HG03457 (cell line): ENCODE measurements at regions not wholly inside any gene's neighbourhood (a gene's known extent, or its start where the extent isn't known, plus 50 kb on each side); places are given as distances from the start of the nearest gene placed in this dataset.

Experiments
- ATAC-seq: cut with Tn5 transposase; IDR thresholded peaks from one replicate; pipeline ENCODE4 v1.9.1; 2021; ENCODE audit warnings: moderate number of reproducible peaks; ENCODE audit not compliant: unreplicated experiment

DNA sequence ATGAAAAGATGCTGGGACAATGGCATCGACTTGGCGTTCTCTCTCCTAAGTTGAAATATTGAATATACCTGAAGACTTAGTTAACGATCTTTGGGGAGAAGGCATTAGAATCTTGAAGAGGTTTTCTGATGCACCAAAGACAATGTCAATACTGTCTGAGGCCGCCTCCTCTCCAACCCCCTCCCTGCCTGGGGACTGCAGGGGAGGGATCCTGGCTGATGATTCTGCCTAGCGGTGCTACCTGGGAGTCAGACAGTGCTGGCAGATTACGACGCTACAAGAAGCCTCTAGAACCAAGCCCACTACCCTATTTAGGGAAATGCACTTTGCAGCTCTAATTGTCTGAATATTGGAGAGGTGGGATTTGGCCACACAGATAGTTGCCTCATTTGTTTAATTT is 145.6 kb upstream of the HABP2 start:
- ATAC-seq, result no peak

DNA sequence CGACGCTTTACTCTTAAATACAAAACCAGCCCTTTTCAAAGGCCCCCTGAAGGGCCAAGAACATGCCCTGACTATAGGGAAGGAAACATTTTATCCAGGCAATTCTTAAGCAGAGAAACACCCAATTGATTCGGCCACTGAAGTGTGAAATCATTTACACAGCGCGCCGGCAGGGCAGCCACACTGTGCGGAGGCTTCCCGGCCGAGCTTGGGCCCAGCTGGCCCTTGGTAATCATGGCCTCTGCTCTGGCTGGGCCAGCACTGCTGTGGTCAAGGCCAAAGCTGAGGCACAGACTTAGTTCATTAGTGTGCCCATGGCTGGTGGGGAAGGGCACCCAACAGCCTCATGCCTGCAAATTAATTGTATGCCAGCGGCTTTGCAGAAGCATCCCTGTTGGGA is 143.7 kb upstream of the HABP2 start:
- no peak for ATAC-seq

DNA sequence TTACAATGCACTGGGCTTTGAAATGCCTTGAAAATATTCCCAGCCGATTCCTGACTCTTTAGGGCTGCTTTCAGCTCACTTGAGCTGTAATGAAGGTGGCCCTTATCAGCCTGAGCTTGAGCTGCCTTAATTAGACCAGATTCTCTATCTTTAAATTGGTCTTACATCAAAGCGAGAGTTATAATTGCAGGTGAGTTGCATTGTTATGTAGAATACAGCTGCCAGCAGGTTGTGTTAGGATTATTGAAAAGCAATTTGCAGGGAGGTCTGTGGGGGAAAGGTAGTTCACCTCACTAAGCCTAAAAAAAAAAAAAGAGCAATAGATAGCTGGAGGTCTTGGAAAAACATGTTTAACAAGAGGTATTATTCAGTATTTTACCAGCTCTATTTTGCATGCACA is 142.2 kb upstream of the HABP2 start:
- no peak for ATAC-seq

DNA sequence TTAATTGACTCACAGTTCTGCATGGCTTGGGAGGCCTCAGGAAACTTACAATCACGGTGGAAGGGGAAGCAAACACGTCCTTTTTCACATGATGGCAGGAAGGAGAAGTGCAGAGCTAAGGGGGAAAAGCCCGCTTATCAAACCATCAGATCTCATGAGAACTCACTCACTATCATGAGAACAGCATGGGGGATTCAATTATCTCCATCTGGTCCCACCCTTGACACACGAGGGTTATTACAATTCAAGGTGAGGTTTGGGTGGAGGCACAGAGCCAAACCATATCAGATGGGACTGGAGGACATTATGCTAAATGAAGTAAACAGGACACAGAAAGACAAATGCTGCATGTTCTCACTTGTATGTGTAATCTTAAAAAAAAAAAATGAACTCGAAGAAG is 141.4 kb upstream of the HABP2 start:
- ATAC-seq, result no peak

DNA sequence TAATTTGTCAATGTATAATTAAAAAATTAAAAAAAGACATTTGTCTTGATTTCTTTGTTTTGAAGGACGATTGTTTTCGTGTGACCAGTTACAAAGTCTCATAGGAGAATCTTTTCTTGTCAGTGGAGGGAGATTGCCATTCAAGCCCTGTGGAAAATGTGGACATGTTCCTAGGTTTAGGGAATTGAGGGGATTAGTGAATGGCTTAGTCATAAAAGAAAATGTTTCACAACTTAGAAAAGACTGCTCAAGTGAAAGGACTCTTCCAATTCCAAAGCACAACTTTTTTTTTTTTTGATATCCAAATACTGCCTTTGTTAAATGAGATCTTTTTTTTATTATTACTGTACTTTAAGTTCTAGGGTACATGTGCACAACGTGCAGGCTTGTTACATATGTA is 140.7 kb upstream of the HABP2 start:
- no peak for ATAC-seq

DNA sequence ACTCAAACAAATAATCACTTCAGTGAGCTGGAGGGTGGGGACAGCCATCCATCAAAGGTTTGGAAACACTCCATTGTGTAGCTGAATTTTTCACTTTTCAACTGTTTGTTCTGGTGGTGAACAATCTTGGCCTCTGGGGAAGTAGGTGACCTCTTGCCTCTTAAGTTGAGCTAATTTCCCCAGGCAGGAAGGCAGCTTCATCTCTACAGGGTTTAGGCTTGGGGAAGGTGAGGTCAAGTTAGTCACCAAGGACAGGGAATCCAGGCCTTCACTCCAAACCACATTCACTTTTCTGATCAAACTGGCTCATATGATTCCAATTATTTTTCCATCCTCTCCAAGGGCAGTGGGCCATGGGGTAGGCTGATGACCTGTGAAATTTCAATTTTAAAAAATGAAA is 138.3 kb upstream of the HABP2 start:
- ATAC-seq, result no peak

DNA sequence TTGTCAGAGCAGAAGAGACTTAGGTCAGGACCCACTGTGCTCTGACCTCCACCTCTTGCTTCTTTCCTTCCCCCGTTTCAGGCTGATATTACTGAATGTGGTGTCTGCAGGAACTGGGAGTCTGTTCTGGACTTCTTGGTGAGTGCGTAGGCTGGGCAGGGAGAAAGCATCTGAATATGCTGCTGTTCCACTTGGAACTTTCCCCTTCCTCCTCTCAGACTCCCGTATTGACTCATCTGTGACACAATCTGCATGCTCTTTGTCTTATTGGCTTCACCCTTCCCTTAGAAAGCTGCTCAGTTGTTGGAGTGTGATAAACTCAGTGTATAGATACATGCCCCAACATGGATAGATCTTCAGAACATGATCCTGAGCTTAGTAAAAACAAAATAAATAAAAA is 137.6 kb upstream of the HABP2 start:
- ATAC-seq, result no peak

DNA sequence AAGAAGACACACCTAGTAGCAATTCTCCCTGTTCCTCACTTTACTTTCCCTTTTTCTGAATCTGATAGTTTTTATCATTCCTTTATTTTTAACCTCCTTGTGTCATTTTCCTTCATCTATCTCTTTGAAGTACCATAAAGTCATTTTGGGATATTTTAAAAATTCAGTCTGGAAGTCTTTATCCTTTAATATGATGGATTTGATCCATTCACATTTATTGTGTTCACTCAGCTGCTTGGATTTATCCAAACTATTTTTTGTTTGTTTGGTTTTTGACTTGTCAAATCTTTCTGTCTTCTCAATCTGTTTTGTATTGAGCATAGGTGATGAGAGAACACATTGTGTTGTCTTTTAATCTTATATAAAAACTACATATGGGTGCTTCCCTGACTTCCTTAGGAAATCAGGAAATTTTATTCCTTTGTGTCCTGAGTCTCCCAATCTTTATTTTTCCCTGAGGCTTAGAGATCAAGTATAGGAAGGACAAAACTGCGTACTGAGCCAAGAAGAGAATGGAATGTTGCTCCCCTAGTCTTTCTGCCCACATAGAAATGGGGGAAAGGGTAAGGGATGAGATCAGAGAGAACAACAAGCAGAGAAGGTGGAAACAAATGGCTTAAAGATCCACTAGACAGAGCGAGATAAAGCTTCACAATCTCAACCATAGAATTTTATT is 132.7 kb upstream of the HABP2 start:
- ATAC-seq, result no peak

DNA sequence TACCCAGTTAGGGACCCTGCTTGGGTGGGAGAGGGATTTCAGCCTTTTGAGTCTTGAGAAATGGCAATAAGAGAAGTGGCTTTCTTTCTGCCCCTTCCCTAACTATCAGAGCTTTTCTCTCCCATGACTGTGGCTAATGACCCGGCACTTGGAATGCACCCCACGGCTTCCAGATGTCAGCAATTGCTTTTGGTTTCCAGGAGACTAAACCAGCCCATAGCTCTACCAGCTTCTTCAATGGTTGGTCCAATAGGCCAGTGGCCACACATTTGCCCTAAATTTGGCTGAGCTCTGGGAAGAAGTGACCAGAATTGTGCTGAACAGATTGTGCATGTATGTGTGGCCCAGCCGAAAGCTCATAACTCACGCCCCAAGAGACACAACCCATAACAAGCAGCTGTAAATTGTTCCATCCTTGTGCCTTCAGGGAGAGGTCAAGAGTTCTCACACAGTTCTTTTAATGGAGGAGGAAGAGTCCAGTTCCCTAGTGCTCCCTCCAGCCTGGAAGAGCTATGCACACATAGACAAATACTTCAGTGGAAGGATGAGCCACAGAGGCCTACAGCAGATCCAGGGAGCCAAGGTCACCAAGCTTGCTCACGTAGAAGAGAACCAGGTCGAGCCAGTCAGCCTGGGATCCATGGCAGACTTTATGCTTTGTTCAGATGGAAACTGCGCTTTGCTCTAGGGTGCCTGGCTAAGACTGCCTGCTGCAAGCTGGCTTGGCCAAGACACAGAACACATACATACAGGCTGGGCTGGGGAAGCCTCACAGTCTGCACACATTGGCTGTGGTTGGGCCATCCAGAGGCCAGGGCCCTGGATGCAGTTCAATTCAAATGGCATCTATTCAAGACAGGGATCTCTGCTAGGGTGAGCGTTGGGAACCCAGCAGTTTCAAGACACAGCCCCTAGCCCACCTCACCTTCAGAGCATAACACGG is 131.8 kb upstream of the HABP2 start:
- ATAC-seq, result no peak

DNA sequence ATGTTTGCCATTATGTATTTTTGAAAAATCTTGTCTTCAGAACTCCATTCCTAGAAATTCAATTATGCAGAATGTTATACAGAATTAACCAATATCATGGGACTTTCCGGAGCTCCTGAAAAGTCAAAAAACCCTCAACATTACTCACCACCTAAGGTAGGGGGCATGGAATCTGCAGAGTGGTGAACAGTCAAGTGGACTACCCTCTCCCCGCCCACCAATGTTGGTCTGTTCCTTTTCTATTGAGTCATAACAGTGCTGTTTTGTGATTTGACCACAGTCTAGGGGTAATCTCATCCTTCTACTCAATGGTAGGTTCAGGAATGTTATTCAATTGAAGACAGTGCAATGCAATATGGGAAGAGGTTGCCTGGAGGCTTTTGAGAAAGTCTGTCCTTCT is 130.5 kb upstream of the HABP2 start:
- no peak for ATAC-seq

DNA sequence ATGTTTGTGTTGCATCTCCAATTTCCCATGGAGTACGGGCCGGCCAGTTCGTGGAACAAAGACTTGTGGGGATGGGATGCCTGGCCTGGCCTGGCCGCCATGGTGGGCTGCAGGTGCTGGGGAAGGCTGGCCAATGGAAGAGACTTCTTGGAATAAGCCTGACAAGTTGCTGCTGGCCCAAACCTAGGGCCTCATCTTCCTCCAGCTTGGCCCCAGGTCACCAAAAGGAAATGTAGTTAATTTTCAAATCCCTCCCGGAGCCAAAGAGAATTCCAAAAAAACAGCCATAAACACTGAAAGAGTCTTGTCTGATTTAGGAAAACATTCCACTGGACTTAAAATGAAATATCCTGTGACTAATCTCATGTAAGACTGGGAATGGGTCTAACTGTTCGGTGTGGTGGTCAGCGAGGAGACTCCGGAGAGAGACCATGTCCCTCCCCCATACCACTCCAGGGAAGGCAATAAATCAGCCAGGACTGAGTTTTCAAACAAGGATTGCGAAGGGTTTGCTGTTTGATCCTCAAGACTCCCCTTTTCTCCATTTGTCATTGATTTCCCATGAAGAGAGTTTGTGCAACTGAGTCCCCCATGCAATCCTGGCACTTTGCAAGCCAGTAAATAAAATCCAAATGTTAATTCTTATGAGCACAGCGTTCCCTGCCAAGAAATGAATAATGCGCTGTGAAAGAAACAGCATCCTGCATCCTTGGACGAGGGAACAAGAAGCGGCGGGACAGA is 128.7 kb upstream of the HABP2 start:
- ATAC-seq, result no peak

DNA sequence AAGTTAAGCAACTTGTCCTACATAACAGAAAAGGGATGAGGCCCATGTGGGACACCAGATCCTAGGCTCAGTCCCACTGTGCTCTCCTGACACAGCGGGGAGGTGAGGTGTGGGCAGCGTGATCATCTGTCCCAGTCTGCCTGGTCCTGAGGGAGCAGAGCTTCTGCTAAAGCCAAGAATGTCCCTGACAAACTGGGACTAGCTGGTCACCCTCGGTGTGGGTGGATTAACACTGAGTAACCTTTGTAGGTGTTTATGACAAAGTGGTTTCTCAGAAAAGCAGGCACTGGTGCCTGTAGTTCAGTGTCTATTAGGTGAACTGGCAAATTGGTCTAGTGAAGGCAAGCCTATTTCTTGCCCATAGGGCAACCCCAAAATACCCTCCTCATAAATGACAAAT is 127.8 kb upstream of the HABP2 start:
- no peak for ATAC-seq

DNA sequence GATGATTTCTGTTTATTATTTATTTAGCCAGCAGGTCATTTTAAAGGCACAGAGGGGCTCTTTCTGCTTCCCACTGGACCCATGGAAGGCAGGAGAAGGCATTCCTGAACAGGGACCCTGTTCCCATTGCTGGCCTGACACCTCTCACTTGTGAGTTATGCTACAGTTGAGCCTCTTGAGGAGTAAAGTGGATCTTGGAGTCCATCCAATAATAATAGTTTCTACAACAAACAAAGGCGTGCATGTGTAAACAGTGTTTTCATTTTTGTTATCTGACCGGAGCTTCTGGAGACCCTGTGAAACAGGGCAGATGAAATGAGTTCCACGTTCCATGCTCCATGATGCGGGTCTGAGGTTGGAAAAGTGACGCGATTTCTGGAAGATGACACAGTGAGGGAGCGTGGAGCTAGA is 127.3 kb upstream of the HABP2 start:
- ATAC-seq, result no peak

DNA sequence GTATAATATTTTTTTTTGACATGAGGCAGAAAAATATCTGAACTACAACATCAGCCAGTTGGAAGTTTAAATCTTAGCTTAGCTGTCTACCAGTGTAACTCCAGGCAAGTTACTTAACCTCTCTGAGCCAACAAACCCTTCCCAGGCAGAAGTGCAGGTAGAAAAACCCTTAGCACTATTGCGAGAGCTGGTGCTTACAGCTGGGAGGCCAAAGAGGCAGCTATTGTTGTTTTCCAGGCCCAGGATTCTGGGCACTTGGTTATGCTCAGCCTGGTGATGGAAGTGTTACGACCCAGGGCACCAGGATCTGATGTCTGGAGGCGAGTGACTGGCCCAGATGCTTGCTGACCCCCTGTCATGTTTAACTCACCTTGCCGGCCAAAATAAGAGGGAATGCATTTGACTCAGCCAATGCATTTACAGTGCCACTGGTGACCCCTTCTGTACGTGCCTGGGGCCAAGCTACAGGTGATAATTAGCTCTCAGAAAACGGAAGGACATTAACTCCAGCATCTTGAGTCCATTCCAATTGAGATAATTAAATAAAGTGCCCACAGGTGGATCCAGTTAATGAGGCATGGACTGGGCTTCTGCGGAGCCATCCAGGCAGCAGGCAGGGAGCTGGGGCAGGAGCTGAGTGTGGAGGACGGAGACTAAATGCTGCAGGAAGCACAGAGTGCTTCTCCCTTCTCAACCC is 126.5 kb upstream of the HABP2 start:
- no peak for ATAC-seq

DNA sequence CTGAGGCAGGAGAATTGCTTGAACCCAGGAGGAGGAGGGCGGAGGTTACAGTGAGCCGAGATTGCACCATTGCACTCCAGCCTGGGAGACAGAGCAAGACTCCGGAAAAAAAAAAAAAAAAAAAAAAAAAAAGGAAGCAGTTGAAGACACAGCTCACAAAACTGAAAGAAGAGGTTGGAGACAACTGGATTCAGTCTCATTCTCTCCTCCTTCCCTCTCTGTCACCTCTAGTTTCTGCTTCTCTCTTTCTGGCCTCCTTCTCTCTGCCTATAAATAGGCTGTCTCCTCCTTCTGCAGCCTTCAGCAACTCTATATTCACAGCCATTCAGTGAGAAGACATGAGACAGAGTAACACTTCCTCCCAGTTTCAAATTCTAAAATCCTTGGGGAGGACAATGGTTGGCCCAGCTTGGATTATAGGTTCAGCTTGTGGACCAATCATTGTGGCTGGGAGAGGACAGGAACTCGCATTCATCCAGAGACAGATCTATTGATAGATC is 125.6 kb upstream of the HABP2 start:
- no peak for ATAC-seq

DNA sequence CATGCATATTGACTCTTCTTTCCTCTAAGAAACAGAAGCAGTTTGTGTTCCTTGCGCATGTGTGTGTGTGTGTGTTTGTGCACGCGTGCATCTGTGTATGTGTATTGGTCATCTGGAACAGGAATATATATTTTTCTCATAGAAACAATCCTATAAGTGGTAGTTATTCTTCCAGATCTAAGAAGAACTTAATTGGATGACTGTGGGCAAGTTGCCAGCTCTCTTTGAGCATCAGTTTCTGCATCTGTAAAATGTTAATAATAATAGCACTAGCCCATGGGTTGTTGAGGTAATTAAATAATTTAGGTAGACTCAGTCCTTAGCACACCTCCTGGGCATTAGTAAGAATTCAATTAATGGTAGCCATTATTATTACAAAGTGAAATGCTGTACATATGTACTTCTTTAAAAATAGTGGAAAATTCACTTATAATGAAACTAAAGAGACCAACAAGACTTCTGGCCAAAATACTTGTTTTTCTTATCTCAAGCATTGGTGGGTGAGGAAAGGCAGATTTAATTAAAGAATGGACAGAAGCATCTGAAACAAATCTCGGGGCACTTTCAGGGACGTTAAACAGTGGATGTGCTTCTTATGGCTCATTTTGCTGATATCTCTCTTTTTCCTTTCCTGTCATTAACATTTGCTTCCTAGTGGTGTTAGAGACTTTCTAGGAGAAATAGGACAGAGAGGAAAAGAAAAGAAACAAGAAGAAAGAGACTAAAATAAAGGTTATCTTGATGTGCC is 124.9 kb upstream of the HABP2 start:
- ATAC-seq, result no peak

DNA sequence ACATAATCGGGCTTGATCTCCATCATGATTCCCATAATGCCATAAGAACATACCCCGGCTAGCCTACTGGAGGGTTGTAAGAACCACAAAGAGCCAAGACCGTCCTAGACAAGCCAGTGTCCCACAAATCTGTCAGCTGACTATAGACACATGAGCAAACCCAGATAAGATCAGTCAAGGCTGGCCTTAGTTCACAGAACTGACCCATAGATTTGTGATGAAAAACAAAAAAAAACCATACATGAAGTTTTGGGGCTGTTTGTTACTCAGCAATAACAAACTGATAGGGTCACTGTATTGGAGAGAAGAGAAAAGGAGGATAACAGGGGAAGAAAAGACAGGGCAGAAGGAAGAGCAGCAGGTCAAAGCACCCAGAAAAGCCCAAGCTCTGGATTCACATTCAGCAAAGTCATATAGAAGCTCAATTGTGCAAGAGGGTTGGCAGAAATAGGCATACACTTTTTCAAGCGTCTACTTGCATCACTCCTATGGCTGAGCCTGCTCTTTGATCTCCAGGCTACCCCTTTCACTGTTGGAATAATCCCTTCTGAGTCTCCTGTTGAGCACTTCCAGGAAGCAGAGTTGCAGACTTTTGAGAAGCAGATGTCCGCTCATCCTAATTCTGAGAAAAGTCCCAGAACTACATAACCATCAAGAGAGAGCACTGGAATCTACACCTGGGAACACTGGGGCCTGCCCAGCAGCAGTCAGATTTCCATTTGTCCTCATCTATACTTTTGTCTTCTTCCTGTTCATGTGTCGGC is 122.0 kb upstream of the HABP2 start:
- ATAC-seq, result no peak

DNA sequence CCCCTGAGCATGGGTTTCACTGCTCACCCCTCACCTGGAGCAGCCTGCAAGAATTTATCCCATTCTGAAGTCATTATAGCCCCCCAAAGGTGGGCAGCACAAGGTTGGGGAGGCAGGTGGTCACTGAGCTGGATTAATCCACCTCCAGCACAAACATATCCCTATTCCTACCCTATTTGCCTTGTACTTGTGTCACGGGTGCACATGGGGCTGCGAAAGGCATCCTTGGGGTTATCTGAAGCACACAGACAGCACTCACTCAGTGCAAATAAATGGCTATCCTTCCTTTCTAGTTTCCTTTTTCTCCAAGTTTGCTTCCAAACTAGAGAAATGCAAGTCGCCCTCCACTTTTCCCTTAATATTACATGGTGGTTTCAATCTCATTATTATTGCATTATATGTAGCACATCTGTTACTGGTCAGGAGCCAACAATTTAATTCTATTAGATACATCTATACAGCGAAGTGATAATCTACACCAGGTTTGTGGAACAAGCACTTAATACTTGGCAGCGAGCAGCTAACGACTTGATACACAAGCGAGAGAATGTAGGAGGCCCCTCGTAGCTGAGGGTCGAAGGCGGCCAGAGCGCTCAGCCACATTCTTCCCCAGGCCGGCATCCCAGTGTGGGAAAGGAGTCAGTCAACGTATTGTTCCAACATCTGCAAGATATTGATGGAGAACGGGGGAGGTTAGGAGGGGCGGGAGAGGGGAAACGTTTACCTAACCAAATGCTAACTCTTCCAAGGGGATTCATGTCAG is 121.3 kb upstream of the HABP2 start:
- ATAC-seq, result no peak

DNA sequence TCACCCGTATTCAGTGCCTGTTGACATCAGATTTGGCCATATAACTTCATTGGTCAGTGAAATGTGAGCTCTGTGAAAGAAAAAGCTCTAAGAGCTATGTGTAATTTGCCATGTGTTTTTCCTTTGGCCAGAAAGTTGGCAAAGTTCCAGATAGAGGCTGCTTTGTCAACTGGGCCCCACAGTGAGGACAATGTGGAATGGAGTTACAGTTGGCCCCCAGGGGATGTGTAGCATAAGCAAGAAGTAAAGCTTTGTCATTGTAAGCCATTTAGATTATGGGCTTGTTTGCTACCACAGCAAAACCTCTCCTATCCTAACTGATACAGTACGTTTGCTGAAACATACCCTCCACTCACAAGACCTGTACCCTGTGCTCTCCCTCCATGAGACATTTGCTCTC is 119.1 kb upstream of the HABP2 start:
- ATAC-seq, result no peak
